CD14-positive monocyte (primary cell): ENCODE measurements at regions not wholly inside any gene's neighbourhood (a gene's known extent, or its start where the extent isn't known, plus 50 kb on each side); places are given as distances from the start of the nearest gene placed in this dataset.

Experiments
- DNase-seq, 3 donors: peaks; one replicate each; pipeline ENCODE4 v3.0.0-alpha.2; 2011 to 2022
- H2AFZ ChIP-seq: 2 replicates; pipeline ENCODE4 v1.6.0; 2012; ENCODE audit warnings: mild to moderate bottlenecking, low read depth, low read length, inconsistent platforms; ENCODE audit not compliant: insufficient read depth, poor library complexity, severe bottlenecking
- H3K27ac ChIP-seq, 2 donors: 1 replicate in 1 of 2; 2 replicates in 1 of 2; pipeline ENCODE4 v1.5.1; 2012 to 2013; ENCODE audit warnings: low read length in 2 of 2, control low read depth in 1 of 2, inconsistent platforms in 1 of 2, low read depth in 1 of 2, mild to moderate bottlenecking in 1 of 2
- H3K27me3 ChIP-seq, 2 donors: one replicate each; pipeline versions ENCODE4 v1.6.0 to v1.6.1; 2011 to 2013; ENCODE audit warnings: low read length in 2 of 2; ENCODE audit not compliant: control insufficient read depth in 2 of 2, insufficient read depth in 2 of 2
- H3K36me3 ChIP-seq, 2 donors: replicated peaks in 1 of 2; 1 replicate in 1 of 2; 2 replicates in 1 of 2; pipeline versions ENCODE4 v1.5.1 to v1.6.1; 2012 to 2013; ENCODE audit warnings: low read length in 2 of 2, control low read depth in 1 of 2, inconsistent platforms in 1 of 2, mild to moderate bottlenecking in 1 of 2; ENCODE audit not compliant: insufficient read depth in 2 of 2, control insufficient read depth in 1 of 2
- H3K4me1 ChIP-seq, 2 donors: 1 replicate in 1 of 2; 2 replicates in 1 of 2; pipeline versions ENCODE4 v1.5.1 to v1.6.1; 2012 to 2013; ENCODE audit warnings: low read length in 2 of 2, control low read depth in 1 of 2, inconsistent platforms in 1 of 2, mild to moderate bottlenecking in 1 of 2, moderate library complexity in 1 of 2; ENCODE audit not compliant: insufficient read depth in 2 of 2, control insufficient read depth in 1 of 2
- H3K4me2 ChIP-seq: replicated peaks from 2 replicates; pipeline ENCODE3; 2012; ENCODE audit warnings: low read length, moderate library complexity, mild to moderate bottlenecking; ENCODE audit not compliant: poor library complexity, severe bottlenecking; ENCODE audit errors: extremely low read depth
- H3K4me3 ChIP-seq, 3 experiments: fragments of 200-600 bp in 1 of 3; sonication (generic) in 1 of 3; replicated peaks in 1 of 3; 1 replicate in 2 of 3; 2 replicates in 1 of 3; pipeline ENCODE4 v1.5.1; 2011 to 2013; ENCODE audit warnings: low read length in 3 of 3, mild to moderate bottlenecking in 3 of 3, control low read depth in 2 of 3, low read depth in 2 of 3, inconsistent platforms in 1 of 3, moderate library complexity in 1 of 3
- H3K79me2 ChIP-seq: 2 replicates; pipeline ENCODE4 v1.6.0; 2012; ENCODE audit warnings: mild to moderate bottlenecking, control low read depth, inconsistent platforms, low read length, moderate library complexity; ENCODE audit not compliant: insufficient read depth
- H3K9ac ChIP-seq: 2 replicates; pipeline ENCODE4 v1.6.0; 2017; ENCODE audit warnings: low read length, mild to moderate bottlenecking; ENCODE audit not compliant: insufficient read depth, poor library complexity, severe bottlenecking
- H3K9me3 ChIP-seq, 2 donors: replicated peaks in 1 of 2; 1 replicate in 1 of 2; 2 replicates in 1 of 2; pipeline versions ENCODE4 v1.5.1 to v1.6.1; 2012 to 2013; ENCODE audit warnings: low read length in 2 of 2, control low read depth in 1 of 2; ENCODE audit not compliant: control insufficient read depth in 1 of 2, insufficient read depth in 1 of 2
- H4K20me1 ChIP-seq: 2 replicates; pipeline ENCODE4 v1.6.0; 2012; ENCODE audit warnings: mild to moderate bottlenecking, low read length, control low read depth, moderate library complexity; ENCODE audit not compliant: insufficient read depth
- H3K27ac Mint-ChIP-seq, 7 donors: one replicate each; pipeline ENCODE4 v1.8.0; 2020; ENCODE audit warnings: mild to moderate bottlenecking in 7 of 7, mixed read lengths in 7 of 7, moderate library complexity in 6 of 7, inconsistent platforms in 2 of 7
- H3K27me3 Mint-ChIP-seq, 3 donors: one replicate each; pipeline ENCODE4 v1.8.0; 2021 to 2022; ENCODE audit warnings: low read depth in 3 of 3, mild to moderate bottlenecking in 3 of 3, mixed read lengths in 3 of 3, moderate library complexity in 3 of 3, inconsistent platforms in 1 of 3
- H3K36me3 Mint-ChIP-seq, 2 donors: one replicate each; pipeline ENCODE4 v1.8.0; 2020; ENCODE audit warnings: mixed read lengths in 2 of 2, inconsistent platforms in 1 of 2, mild to moderate bottlenecking in 1 of 2
- H3K4me1 Mint-ChIP-seq: one replicate; pipeline ENCODE4 v1.8.0; 2020; ENCODE audit warnings: mild to moderate bottlenecking, mixed read lengths
- H3K4me3 Mint-ChIP-seq, 2 donors: one replicate each; pipeline ENCODE4 v1.8.0; 2020; ENCODE audit warnings: mild to moderate bottlenecking in 2 of 2, mixed read lengths in 2 of 2, moderate library complexity in 1 of 2
- H3K9me3 Mint-ChIP-seq, 7 donors: one replicate each; pipeline ENCODE4 v1.8.0; 2020 to 2022; ENCODE audit warnings: mixed read lengths in 7 of 7, mild to moderate bottlenecking in 6 of 7, moderate library complexity in 6 of 7, inconsistent platforms in 2 of 7
- WGBS: methylation state at CpG from one replicate; pipeline ENCODE4 v1.1.5; 2013; ENCODE audit warnings: missing lambda C conversion rate; ENCODE audit not compliant: insufficient coverage; 5-methylcytosine and 5-hydroxymethylcytosine counted together
- intact Hi-C, 2 donors: fragments of 100-400 bp; cut with micrococcal nuclease; formaldehyde crosslinking; loops; one replicate each; pipeline versions ENCODE4 v1.15.0 to v1.15.1; 2023
- TF ChIP-seq, protein P1 (sequence below): fragments of 200-600 bp; IDR thresholded peaks from one replicate; pipeline ENCODE4 v1.8.0; 2022; ENCODE audit warnings: antibody characterized with exemption, mild to moderate bottlenecking

DNA sequence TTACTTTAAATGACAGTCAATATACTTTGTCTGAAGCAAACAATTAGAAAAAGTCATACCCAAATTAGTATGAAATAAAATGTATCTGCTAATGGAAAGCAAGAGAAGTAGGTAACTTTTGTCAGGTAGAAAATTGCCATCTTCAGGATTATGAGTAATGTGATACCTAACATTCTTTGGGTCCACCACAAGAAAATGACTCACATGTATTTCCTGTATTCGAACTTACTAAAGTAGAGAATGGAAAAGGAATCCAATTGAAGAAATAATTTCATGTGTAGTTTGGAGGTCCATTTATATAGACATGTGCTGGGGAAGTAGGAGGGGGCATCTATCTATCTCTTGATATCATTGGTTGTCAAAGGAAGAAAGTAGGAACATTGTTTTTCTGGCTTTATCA, 636.2 kb upstream of the CHAC2 start:
- Mint-ChIP-seq H3K27me3 (no peaks in the 10 kb centered on the region), H3K4me3 (no peak overlapping the region), H3K27ac (no peak overlapping the region), H3K9me3 (peaks cover 0 to 14% (median 6%) of the 10 kb centered on the region in 7 donors), H3K4me1 (no peaks in the 10 kb centered on the region), H3K36me3 (no peaks in the 10 kb centered on the region)
- Histone ChIP-seq H3K79me2 (no peaks in the 10 kb centered on the region), H3K4me3 (no peak overlapping the region), H3K27me3 (no peaks in the 10 kb centered on the region), H3K4me1 (no peaks in the 10 kb centered on the region), H3K36me3 (no peaks in the 10 kb centered on the region), H3K4me2 (no peak overlapping the region), H2AFZ (no peak overlapping the region), H3K9ac (no peak overlapping the region), H3K9me3 (peaks cover 0 to 6% of the 10 kb centered on the region in 2 donors), H4K20me1 (no peaks in the 10 kb centered on the region), H3K27ac (no peak overlapping the region)
- WGBS = no CpG with 5 or more reads among the region's 1 CpG
- intact Hi-C loops = no loop called here
- DNase-seq = no peak
- TF ChIP-seq, protein P1, sequence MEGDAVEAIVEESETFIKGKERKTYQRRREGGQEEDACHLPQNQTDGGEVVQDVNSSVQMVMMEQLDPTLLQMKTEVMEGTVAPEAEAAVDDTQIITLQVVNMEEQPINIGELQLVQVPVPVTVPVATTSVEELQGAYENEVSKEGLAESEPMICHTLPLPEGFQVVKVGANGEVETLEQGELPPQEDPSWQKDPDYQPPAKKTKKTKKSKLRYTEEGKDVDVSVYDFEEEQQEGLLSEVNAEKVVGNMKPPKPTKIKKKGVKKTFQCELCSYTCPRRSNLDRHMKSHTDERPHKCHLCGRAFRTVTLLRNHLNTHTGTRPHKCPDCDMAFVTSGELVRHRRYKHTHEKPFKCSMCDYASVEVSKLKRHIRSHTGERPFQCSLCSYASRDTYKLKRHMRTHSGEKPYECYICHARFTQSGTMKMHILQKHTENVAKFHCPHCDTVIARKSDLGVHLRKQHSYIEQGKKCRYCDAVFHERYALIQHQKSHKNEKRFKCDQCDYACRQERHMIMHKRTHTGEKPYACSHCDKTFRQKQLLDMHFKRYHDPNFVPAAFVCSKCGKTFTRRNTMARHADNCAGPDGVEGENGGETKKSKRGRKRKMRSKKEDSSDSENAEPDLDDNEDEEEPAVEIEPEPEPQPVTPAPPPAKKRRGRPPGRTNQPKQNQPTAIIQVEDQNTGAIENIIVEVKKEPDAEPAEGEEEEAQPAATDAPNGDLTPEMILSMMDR = no peak

DNA sequence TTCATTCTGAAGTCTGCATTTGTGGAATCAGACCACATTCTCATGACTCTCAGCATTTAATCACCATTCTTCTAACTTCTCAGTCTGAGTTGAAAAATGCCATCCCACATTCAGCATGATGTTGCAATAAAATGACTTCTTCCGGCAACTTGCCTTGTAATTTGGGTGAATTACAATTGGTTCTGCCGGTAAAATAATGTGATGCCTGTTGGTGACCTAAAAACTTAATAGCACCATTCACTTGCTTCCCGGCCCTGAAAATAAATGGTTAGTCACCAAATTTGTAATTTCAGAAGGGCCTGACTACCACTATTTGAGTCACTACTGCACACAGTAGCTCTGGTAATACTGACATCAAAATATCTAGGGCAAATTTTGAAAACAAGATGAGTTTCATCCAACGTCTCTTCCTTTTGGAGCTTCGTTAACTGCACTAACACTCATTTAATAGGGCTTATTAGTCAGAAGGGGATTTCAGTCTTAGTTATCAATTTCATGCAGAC, 637.1 kb upstream of the CHAC2 start:
- no peak for DNase-seq
- Histone ChIP-seq H3K9me3 (peaks cover 0 to 6% of the 10 kb centered on the region in 2 donors), H3K27ac (no peak overlapping the region), H3K4me2 (no peak overlapping the region), H3K4me1 (no peaks in the 10 kb centered on the region), H3K4me3 (no peak overlapping the region), H2AFZ (no peak overlapping the region), H3K36me3 (no peaks in the 10 kb centered on the region), H3K9ac (no peak overlapping the region), H3K27me3 (no peaks in the 10 kb centered on the region), H3K79me2 (no peaks in the 10 kb centered on the region), H4K20me1 (no peaks in the 10 kb centered on the region)
- TF ChIP-seq, protein P1 = no peak
- 100% methylated on average over 1 of the region's 5 CpGs for WGBS
- Mint-ChIP-seq H3K9me3 (peaks cover 0 to 14% (median 5%) of the 10 kb centered on the region in 7 donors), H3K27ac (no peak overlapping the region), H3K36me3 (no peaks in the 10 kb centered on the region), H3K27me3 (peaks cover 0 to 1% (median 0%) of the 10 kb centered on the region in 3 donors), H3K4me3 (no peak overlapping the region), H3K4me1 (no peaks in the 10 kb centered on the region)
- intact Hi-C loops = no loop called here
